Mesothelial cell of epicardium (in vitro differentiated cells): ENCODE measurements at regions not wholly inside any gene's neighbourhood (a gene's known extent, or its start where the extent isn't known, plus 50 kb on each side); places are given as distances from the start of the nearest gene placed in this dataset.

Experiments
- DNase-seq, 2 experiments: peaks; one replicate each; pipeline ENCODE4 v3.0.0; 2021; ENCODE audit warnings: low spot score in 2 of 2; ENCODE audit not compliant: unreplicated experiment in 2 of 2
- H3K27ac Mint-ChIP-seq: 2 replicates; pipeline ENCODE4 v1.8.0; 2021; ENCODE audit warnings: mixed read lengths
- H3K27me3 Mint-ChIP-seq: 2 replicates; pipeline ENCODE4 v1.8.0; 2021; ENCODE audit warnings: low read depth, mixed read lengths
- H3K36me3 Mint-ChIP-seq: 2 replicates; pipeline ENCODE4 v1.8.0; 2021; ENCODE audit warnings: mixed read lengths
- H3K4me1 Mint-ChIP-seq: 2 replicates; pipeline ENCODE4 v1.8.0; 2021; ENCODE audit warnings: mixed read lengths
- H3K4me3 Mint-ChIP-seq: 2 replicates; pipeline ENCODE4 v1.8.0; 2021; ENCODE audit warnings: mild to moderate bottlenecking, moderate library complexity, mixed read lengths
- H3K9me3 Mint-ChIP-seq: 2 replicates; pipeline ENCODE4 v1.8.0; 2021; ENCODE audit warnings: mixed read lengths
- TF ChIP-seq, protein P1 (sequence below): fragments of 200-600 bp; sonication (generic); IDR thresholded peaks from one replicate; pipeline ENCODE4 v1.5.0; 2021; ENCODE audit warnings: antibody characterized with exemption; ENCODE audit not compliant: unreplicated experiment

GRCh38 chr18:34159691-34160185 lies 65.0 kb downstream of the NOL4 start:
- Mint-ChIP-seq H3K4me1 (peaks cover 7% of the 10 kb centered on the region), H3K9me3 (no peaks in the 10 kb centered on the region), H3K36me3 (no peaks in the 10 kb centered on the region), H3K27ac (no peak overlapping the region), H3K4me3 (peak overlapping the region; percentile 69), H3K27me3 (peaks cover 35% of the 10 kb centered on the region)
- TF ChIP-seq, protein P1, sequence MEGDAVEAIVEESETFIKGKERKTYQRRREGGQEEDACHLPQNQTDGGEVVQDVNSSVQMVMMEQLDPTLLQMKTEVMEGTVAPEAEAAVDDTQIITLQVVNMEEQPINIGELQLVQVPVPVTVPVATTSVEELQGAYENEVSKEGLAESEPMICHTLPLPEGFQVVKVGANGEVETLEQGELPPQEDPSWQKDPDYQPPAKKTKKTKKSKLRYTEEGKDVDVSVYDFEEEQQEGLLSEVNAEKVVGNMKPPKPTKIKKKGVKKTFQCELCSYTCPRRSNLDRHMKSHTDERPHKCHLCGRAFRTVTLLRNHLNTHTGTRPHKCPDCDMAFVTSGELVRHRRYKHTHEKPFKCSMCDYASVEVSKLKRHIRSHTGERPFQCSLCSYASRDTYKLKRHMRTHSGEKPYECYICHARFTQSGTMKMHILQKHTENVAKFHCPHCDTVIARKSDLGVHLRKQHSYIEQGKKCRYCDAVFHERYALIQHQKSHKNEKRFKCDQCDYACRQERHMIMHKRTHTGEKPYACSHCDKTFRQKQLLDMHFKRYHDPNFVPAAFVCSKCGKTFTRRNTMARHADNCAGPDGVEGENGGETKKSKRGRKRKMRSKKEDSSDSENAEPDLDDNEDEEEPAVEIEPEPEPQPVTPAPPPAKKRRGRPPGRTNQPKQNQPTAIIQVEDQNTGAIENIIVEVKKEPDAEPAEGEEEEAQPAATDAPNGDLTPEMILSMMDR, result no peak
- DNase-seq, result no peak

DNA sequence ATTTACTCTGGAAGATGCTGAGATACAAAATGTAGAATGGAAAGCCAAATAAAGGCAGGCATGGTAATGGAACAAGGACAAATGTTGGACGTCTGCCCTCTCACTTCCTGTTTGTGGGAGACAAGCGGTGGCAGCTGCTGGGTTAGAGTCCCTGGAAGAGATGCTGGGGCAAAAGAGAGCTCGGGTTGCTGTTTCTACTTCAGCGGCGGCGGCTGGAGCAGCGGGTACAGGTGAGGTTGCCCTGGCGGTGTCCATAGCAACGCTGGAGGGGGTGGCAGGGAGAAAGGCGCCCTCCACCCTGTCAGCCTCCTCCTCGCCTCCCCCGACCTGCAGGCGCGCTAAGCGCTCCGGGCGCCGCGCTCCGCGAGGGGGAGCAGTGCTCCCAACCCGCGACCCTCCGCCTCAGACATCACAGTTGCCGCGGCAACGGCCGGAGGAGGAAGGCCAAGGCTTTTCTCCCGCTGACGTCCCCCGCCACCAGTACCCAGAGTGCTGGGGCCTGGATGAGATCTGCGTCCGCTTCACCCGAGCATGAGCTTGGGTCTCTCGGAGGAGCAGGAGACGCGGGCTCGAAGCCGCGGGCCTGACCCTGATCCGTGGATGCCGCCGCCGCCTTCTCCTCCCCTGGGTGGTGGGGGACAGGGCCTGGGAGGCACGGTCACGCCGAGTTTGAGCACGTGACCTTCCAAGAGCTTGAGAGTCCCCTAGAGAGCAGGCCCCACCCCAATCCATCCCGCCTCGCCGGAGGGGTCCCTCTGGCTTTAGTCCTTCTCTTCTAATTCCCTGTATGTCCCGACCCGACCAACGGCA lies 65.6 kb downstream of the NOL4 start:
- H3K9me3 Mint-ChIP-seq, result no peaks in the 10 kb centered on the region
- no peak overlapping the region for H3K27ac Mint-ChIP-seq
- TF ChIP-seq, protein P1, result no peak
- peaks cover 7% of the 10 kb centered on the region for H3K4me1 Mint-ChIP-seq
- H3K4me3 Mint-ChIP-seq, result peak overlapping the region; percentile 69
- DNase-seq, result peak; percentile 37 to 67
- H3K36me3 Mint-ChIP-seq, result no peaks in the 10 kb centered on the region
- peaks cover 35% of the 10 kb centered on the region for H3K27me3 Mint-ChIP-seq

DNA sequence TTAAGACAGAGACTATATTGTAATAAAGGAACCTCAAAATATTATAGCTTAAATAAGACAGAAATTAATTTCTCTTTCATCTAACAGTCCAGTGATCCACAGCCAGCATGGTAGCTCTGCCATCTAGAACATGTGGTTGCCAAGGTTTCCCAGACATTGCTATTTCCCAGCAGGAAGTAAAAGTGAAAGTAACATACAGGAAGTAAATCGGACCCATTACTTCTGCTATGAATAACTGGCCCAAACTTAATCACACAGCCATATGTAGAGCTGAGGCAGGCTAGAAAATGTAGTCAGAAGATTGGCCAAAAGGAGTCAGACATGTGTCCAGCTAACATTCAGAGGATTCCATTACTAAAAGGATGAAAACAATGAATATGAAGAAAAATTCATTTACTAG lies 71.0 kb downstream of the NOL4 start:
- TF ChIP-seq, protein P1, result no peak
- Mint-ChIP-seq H3K9me3 (no peaks in the 10 kb centered on the region), H3K27me3 (peaks cover 26% of the 10 kb centered on the region), H3K4me1 (peaks cover under 1% of the 10 kb centered on the region), H3K4me3 (no peak overlapping the region), H3K27ac (no peak overlapping the region), H3K36me3 (no peaks in the 10 kb centered on the region)
- no peak for DNase-seq

DNA sequence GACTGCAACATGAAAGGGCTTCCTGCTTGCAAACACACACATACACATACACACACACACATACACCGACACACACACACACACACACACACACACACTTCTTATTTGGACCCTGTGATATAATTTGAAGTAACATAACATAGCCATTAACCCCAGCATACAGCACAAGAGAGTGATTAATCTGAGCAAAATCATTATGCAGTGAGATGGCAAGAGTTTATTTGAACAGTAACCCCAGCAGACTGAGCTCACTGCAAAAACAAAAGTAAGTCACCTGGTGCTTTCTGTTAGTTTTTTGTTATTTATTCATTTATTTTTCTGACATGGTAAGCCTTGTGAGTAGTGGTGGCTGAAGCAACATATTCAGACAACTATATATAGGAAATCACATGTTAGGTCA lies 93.7 kb downstream of the NOL4 start:
- H3K4me3 Mint-ChIP-seq, result no peak overlapping the region
- H3K9me3 Mint-ChIP-seq, result peaks cover 8% of the 10 kb centered on the region
- H3K36me3 Mint-ChIP-seq, result peaks cover 2% of the 10 kb centered on the region
- no peak overlapping the region for H3K27ac Mint-ChIP-seq
- H3K4me1 Mint-ChIP-seq, result peaks cover 22% of the 10 kb centered on the region
- DNase-seq, result no peak
- TF ChIP-seq, protein P1, result no peak
- H3K27me3 Mint-ChIP-seq, result no peaks in the 10 kb centered on the region

GRCh38 chr18:34128436-34128835 lies 96.3 kb downstream of the NOL4 start:
- Mint-ChIP-seq H3K9me3 (peaks cover 4% of the 10 kb centered on the region), H3K4me1 (peaks cover 22% of the 10 kb centered on the region), H3K27me3 (no peaks in the 10 kb centered on the region), H3K4me3 (no peak overlapping the region), H3K36me3 (peaks cover 2% of the 10 kb centered on the region), H3K27ac (peak overlapping the region; percentile 58)
- TF ChIP-seq, protein P1, result no peak
- DNase-seq, result no peak
